CD4-positive, alpha-beta T cell treated with Interleukin-17A for 1 hour (primary cell): ENCODE measurements at regions not wholly inside any gene's neighbourhood (a gene's known extent, or its start where the extent isn't known, plus 50 kb on each side); places are given as distances from the start of the nearest gene placed in this dataset.

Source experiments
- DNase-seq: peaks from one replicate; pipeline ENCODE4 v3.0.0-alpha.2; 2020

DNA sequence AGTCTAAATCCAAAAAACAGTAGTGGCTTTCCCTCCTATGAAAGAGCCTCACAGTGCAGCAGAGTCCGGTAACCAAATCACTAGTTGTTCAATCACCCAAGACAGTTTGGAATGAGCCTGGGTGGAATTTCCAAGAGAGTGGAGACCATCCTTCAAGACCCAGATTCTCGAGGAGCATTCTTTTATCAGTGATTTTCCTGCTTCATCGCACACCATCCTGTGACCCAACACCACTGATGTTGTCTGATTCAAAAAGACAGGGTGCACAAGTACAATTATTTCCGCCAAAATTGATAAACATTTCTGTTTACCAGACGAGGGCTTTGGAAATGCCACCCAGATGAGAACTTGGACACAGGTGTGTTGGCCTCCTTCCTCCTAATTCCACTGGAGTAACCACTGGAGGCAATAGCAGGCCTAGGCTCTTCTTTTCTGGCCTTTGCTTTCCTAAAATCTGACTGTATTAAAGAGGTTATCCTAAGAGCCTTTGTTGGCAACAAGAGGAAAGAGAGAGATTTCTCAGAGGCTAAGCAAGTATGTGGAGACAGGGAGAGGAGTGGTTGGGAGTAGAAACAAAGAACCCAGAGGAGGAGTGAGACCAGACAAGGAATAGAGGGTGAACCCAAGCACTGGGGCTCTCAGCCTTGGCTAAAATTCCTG, 56.3 kb upstream of the S1PR3 start:
- no peak for DNase-seq

DNA sequence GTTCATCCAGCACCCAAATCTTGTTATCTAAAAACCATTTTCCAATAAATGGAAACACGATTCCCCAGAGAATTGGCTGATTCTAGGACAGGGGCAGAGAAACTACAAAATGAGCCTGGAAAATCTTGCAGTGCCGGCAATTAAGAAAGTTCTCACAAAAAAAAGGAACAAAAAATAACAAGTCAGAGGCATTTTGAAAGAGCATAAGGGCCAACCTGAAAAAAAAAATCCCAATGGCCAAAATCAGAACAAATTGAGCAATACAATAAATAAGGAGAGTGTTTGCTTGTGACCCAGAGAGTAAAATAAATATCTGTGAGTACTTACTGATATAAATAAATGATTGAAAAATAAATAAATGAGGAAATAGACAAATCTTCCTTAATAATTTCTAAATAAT, 55.1 kb upstream of the S1PR3 start:
- no peak for DNase-seq

DNA sequence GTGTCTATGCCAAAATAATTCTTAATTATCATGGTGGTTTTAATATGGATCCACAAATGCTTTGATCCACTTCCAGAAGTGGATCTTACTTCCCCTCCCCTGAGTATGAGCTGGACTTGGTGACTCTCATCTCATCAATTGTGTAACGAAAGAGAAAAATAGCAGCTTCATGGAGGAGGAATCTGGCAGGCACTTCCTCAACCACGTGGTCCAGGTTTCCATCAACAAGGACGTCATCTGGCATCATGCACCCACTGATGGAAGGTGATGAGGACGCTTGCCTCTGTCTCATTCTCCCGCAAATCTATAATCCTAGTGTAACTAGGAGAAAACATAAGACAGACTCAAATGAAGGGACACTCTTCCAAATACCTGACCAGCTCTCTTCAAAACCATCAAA, 54.6 kb upstream of the S1PR3 start:
- no peak for DNase-seq

DNA sequence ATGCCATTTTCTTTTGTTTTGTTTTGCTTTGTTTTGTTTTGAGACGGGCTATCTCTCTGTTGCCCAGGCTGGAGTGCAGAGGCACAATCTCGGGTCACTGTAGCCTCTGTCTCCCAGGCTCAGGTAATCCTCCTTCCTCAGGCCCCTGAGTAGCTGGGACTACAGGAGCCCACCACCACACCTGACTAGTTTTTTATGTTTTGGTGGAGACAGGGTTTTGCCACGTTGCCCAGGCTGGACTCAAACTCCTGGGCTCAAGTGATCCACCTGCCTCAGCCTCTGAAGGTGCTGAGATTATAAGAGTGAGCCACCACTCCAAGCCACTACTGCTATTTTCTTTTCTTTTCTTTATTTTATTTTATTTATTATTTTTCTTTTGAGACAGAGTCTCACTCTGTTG, 54.0 kb upstream of the S1PR3 start:
- DNase-seq = no peak

DNA sequence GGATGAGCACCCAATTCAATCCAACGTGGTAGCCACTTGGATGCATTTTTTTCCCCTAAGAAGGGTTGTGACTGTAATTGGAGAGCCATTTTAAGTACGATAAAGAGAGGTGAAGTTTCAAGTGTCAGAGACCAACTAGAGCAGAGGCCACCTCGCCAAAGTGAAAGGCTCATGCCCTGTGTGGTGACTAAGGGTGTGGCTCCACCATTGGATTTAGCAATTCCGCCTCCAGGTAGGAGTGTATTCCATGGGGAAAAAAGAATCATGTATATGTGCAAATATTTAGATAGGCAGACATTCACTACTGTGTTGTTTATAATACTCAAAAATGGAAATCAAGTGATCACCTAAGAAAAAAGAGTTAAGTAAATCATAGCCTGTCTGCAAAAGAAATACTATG, 53.1 kb upstream of the S1PR3 start:
- no peak for DNase-seq
